NCI-H226 (cell line): ENCODE measurements at regions not wholly inside any gene's neighbourhood (a gene's known extent, or its start where the extent isn't known, plus 50 kb on each side); places are given as distances from the start of the nearest gene placed in this dataset.
"Not testable (repeated sequence)": the region's sequence is repeated elsewhere in the genome, so short reads cannot be mapped to it uniquely, and the experiment has no call there.

ENCODE experiments used
- DNase-seq: peaks from one replicate; pipeline ENCODE4 v3.0.0-alpha.2; 2015

DNA sequence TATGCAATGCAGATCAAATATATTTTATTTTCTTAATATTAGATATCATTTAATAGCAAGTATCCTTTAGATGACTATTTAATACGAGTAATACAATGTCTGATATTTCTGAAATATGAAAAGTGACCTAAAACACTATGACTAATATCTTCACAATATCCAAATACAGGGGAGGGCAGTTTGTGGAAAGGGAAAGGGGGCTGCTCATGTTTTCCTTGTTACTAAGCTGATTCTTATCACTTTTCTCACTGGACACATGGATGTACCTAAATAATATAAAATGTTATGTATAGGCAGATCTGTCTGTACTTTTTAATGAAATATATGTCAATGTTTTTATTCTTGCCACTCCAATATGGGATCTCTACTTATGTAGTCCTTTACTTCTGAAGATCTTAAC, 1879.1 kb upstream of the ACO1 start:
- DNase-seq = no peak

DNA sequence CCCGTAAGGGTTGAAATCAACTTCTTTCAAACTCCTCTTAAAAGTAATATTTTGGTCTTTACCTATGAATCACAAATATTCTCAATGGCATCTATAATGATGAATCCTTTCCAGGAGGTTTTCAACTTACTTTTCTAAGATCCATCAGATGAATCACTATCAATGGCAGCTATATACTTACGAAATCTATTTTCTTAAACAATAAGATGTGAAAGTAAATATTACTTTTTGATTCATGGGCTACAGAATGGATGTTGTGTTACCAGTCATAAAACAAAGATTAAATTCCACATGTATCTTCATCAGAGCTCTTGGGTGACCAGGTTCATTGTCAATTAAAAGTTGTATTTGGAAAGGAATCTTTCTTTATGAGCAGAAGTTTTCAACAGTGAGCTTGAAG, 1877.7 kb upstream of the ACO1 start:
- DNase-seq = no peak

- no peak for DNase-seq
Observed at GRCh38 chr9:30507166-30507565, 1877.3 kb upstream of the ACO1 start.

DNA sequence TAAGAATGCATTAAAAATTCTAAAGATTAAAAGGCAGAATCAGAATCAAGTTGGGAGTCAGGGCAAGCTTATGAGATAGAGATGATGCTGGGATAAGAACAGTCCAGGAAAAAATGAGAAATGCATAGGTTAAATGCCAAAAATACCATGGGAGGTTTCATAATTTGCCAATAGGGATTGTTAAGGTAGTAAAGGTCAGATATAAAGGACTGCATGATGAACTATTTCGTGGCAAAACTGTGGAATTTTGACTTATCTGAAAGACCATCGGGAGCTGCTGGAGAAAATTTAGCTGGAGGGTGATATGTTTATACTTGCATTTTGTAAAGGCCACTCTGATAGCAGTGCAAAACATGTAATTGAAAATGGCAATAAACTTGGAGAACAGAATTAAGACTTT, 1872.8 kb upstream of the ACO1 start:
- no peak for DNase-seq

DNA sequence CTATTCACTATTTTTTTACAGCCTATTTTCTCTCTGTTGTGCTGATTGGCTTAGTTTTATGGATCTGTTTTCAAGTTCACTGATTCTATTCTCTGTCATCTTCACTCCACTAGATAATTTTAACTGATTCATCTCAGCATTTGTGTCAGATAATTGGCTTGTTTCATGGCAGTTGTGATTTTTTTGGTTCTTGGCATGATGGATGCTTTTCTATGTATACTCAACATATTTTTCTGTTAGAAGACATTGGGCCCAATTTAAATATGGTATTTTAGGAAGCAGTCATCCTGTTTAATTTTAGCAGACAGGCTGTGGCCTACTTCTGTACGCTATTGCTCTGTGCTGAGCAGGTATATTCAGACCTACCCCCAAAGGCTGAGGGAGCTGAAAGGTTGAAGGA, 1865.3 kb upstream of the ACO1 start:
- DNase-seq = no peak

DNA sequence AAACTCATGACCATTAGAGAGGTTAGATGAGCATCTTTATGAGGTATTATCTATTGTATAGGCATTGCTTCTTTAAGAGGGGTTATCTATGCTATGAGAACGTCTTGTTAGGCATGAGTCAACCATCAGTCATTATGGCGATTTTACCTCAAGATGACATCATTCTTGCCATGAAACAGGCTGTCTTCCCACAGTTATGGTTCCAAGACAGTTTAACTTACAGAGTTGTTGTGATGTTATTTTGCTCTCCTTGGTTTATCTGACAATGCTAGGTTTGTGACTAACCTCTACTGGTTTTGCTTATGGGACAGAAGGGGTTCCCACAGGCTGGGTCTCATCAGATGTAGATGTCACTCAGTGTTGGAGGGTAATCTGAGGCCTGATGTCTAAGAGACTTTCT, 1864.7 kb upstream of the ACO1 start:
- peak; percentile 18 for DNase-seq

- DNase-seq = no peak
Observed at GRCh38 chr9:30522061-30522460, 1862.4 kb upstream of the ACO1 start.

DNA sequence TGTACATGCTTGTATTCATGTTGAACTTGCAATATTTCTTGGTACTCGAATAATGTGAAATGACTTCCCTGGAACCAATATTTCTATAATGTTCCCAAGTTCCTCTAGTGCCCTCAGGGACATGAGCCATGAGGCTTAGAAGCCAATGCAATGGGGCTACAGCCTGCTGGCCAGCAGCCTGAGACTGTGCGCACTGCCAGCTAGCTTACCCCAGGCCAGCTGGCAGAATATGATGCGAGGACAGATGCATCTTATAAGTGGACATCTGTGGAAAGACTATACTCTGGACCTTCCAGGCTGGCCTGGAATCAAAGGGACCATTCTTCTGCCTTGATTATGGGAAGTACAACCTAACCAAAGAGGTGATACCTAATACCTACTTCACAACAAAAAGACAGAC, 1862.0 kb upstream of the ACO1 start:
- DNase-seq = no peak

- no peak for DNase-seq
Observed at GRCh38 chr9:30524311-30524710, 1860.1 kb upstream of the ACO1 start.

- no peak for DNase-seq
Observed at GRCh38 chr9:30534455-30534854, 1850.0 kb upstream of the ACO1 start.

- no peak for DNase-seq
Observed at GRCh38 chr9:30534896-30535295, 1849.5 kb upstream of the ACO1 start.

- DNase-seq = no peak
Observed at GRCh38 chr9:30536494-30536893, 1847.9 kb upstream of the ACO1 start.

GRCh38 chr9:30539696-30540095, 1844.7 kb upstream of the ACO1 start:
- not testable (repeated sequence) for DNase-seq

- no peak for DNase-seq
Observed at GRCh38 chr9:30574355-30575151, 1809.9 kb upstream of the ACO1 start.

GRCh38 chr9:30575218-30575617, 1809.2 kb upstream of the ACO1 start:
- no peak for DNase-seq

- no peak for DNase-seq
Observed at GRCh38 chr9:30575691-30576090, 1808.8 kb upstream of the ACO1 start.

DNA sequence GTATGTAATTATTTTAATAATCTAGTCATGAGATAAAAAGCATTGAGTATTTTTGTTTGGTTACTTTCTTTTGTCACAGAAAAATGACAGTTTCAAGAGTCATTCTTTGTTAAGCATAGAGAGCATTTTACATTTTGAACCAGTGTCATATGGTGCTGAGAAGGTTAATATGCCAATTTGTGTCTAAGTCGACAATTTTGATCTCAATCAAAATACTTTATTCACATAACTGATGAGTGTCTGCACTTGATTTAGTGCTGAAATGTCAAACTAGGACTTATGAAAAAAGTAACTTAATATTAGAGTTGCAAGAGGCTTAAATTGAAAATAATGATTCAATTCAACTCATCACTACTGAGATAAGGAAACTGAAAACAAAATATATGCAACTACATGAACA, 1804.6 kb upstream of the ACO1 start:
- no peak for DNase-seq

DNA sequence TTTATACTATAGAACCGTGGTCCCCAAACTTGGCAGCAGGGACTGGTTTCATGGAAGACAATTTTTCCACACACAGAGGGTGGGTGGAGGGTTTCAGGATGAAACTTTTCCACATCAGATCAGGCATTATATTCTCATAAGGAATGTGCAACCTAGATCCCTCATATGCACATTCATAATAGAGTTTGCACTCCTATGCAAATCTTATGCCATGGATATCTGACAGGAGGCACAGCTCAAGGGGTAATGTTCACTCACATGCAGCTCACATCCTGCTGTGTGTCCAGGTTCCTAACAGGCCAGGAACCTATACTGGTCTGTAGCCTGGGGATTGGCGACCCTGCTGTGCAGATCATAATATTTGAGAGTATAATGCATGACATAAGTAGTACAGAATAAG, 1802.2 kb upstream of the ACO1 start:
- no peak for DNase-seq

DNA sequence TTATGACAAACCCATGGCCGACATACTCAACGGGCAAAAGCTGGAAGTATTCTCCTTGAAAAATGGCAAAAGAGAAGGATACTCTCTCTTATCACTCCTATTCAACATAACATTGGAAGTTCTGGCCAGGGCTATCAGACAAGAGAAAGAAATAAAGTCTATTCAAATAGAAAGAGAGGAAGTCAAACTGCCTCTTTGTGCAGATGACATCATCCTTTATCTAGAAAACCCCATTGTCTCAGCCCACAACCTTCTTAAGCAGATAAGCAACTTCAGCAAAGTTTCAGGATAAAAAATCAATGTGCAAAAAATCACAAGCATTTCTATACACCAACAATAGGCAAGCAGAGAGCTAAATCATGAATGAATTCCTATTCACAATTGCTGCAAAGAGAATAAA, 1799.9 kb upstream of the ACO1 start:
- DNase-seq = peak; percentile 9

- DNase-seq = no peak
Observed at GRCh38 chr9:30591461-30591860, 1793.0 kb upstream of the ACO1 start.

GRCh38 chr9:30597608-30598007, 1786.8 kb upstream of the ACO1 start:
- DNase-seq = no peak

DNA sequence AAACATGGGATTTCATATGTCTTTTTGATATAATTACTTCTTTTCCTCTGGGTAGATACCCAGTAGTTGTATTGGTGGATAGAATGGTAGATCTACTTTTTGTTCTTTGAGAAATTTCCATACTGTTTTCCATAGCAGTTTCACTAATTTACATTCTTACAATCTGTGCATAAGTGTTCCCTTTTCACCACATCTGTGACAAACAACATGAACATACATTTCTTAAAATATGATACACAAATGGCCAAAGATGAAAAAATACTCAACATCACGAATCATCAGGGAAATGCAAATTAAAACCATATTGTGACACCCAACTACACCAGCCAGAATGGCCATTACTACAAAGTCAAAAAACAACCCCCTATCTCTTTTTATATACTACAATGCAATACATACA, 1778.5 kb upstream of the ACO1 start:
- DNase-seq = no peak

GRCh38 chr9:30609713-30610112, 1774.7 kb upstream of the ACO1 start:
- DNase-seq = no peak

DNA sequence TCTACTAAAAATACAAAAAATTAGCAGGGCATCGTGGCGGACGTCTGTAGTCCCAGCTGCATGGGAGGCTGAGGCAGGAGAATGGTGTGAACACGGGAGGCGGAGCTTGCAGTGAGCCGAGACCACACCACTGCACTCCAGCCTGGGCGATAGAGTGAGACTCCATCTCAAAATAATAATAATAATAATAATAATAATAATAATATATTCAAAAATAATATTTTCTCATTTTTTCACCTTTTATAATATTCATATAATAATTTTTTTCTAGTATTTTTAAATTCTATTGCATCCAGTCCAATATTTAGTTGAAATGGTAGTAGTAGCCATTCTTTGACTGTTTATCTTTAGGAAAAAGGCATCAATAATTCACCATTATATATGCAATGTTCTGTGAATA, 1767.7 kb upstream of the ACO1 start:
- DNase-seq = not testable (repeated sequence)

GRCh38 chr9:30622561-30622960, 1761.9 kb upstream of the ACO1 start:
- no peak for DNase-seq
